MM.1S (cell line): ENCODE measurements at regions not wholly inside any gene's neighbourhood (a gene's known extent, or its start where the extent isn't known, plus 50 kb on each side); places are given as distances from the start of the nearest gene placed in this dataset.

ENCODE experiments used
- CTCF ChIP-seq: fragments of 300-600 bp; sonication (generic); IDR thresholded peaks from 2 replicates; pipeline ENCODE4 v1.5.1; 2016; ENCODE audit warnings: antibody characterized with exemption, low read length, mixed read lengths
- EZH2 ChIP-seq: fragments of 300-600 bp; sonication (generic); optimal IDR thresholded peaks from 2 replicates; pipeline ENCODE3; 2017; ENCODE audit warnings: low read depth, mild to moderate bottlenecking, antibody characterized with exemption, low read length, mixed read lengths

GRCh38 chr16:72639494-72639893, 408.4 kb downstream of the ZFHX3 start:
- TF ChIP-seq CTCF, result no peak
- TF ChIP-seq EZH2, result no peak
